IPS DF 6.9 (cell line): ENCODE measurements at regions not wholly inside any gene's neighbourhood (a gene's known extent, or its start where the extent isn't known, plus 50 kb on each side); places are given as distances from the start of the nearest gene placed in this dataset.

Experiments
- DNase-seq: peaks from one replicate; pipeline ENCODE4 v3.0.0-alpha.2; 2013; ENCODE audit warnings: low read depth, low spot score
- H3K27ac ChIP-seq: one replicate; pipeline ENCODE4 v1.5.1; 2013; ENCODE audit warnings: low read length, control low read depth
- H3K27me3 ChIP-seq: 2 replicates; pipeline ENCODE4 v1.6.1; 2013; ENCODE audit warnings: mild to moderate bottlenecking, low read length; ENCODE audit not compliant: control insufficient read depth, insufficient read depth
- H3K36me3 ChIP-seq: 2 replicates; pipeline ENCODE4 v1.6.1; 2013; ENCODE audit warnings: low read length; ENCODE audit not compliant: control insufficient read depth, insufficient read depth
- H3K4me1 ChIP-seq: 2 replicates; pipeline ENCODE4 v1.6.1; 2013; ENCODE audit warnings: low read length; ENCODE audit not compliant: control insufficient read depth, insufficient read depth
- H3K4me3 ChIP-seq: 2 replicates; pipeline ENCODE4 v1.5.1; 2013; ENCODE audit warnings: mild to moderate bottlenecking, low read length
- H3K9me3 ChIP-seq: 2 replicates; pipeline ENCODE4 v1.6.1; 2013; ENCODE audit warnings: low read length, inconsistent platforms; ENCODE audit not compliant: control insufficient read depth, insufficient read depth
- WGBS: extraction: QIAGEN DNeasy Blood & Tissue Kit; methylation state at CpG from one replicate; pipeline ENCODE4 v1.1.7; 2013; ENCODE audit warnings: mixed read lengths, missing lambda C conversion rate; ENCODE audit not compliant: insufficient read length, insufficient coverage; 5-methylcytosine and 5-hydroxymethylcytosine counted together

DNA sequence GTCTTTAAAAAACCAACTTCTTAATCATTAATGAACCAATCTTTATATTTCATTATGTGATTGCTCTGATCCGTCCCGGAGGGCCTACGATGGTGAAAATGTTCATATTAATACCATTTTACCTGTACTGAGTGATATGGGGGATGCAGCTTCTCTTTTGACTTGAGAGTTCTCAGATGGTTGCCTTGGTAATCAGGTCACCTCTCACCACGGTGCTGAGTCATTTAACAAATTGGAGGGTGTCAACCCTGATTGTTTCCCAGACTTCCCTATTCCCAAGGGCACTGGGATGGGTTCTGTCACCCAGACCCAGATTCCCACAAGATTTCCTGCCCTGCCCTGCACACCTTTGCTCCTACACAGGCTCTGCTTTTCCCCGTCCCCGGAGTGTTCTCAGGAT lies 128.5 kb upstream of the TMTC4 start:
- DNase-seq = no peak
- H3K9me3 ChIP-seq = no peaks in the 10 kb centered on the region
- no peak overlapping the region for H3K27ac ChIP-seq
- H3K4me1 ChIP-seq = no peaks in the 10 kb centered on the region
- no peak overlapping the region for H3K4me3 ChIP-seq
- WGBS = no CpG with 5 or more reads among the region's 6 CpGs
- no peaks in the 10 kb centered on the region for H3K36me3 ChIP-seq
- H3K27me3 ChIP-seq = no peaks in the 10 kb centered on the region

DNA sequence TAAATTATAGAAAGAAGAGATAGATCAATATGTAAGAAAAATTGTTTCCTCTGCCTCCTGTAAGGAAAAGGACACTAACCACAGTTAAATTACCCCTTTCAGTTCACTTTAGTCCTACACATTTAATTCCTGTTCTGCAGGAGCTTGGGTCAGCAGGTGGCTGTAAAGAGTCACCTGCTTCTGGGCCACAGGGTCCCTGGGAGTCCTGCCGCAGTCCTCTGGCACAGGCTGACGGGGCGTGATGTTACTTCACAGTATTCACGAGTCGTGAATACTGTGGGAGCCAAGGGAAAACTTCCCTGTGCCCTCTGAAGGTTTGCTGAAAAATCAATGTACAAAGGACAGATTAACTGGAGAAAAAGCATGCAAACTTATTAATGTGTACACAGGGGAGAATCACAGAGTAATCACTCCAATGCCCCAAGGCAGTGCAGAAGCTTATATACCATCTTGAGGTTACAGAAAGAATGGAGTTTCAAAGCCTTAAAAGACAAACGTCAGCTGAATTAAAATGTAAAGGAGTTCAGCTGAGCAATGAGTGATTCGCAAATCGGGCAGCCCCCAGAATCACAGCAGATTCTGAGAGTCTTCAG lies 125.8 kb upstream of the TMTC4 start:
- H3K4me1 ChIP-seq = no peaks in the 10 kb centered on the region
- no peak overlapping the region for H3K27ac ChIP-seq
- no peaks in the 10 kb centered on the region for H3K27me3 ChIP-seq
- no peaks in the 10 kb centered on the region for H3K9me3 ChIP-seq
- no peak overlapping the region for H3K4me3 ChIP-seq
- H3K36me3 ChIP-seq = no peaks in the 10 kb centered on the region
- DNase-seq = no peak
- WGBS = no CpG with 5 or more reads among the region's 8 CpGs

DNA sequence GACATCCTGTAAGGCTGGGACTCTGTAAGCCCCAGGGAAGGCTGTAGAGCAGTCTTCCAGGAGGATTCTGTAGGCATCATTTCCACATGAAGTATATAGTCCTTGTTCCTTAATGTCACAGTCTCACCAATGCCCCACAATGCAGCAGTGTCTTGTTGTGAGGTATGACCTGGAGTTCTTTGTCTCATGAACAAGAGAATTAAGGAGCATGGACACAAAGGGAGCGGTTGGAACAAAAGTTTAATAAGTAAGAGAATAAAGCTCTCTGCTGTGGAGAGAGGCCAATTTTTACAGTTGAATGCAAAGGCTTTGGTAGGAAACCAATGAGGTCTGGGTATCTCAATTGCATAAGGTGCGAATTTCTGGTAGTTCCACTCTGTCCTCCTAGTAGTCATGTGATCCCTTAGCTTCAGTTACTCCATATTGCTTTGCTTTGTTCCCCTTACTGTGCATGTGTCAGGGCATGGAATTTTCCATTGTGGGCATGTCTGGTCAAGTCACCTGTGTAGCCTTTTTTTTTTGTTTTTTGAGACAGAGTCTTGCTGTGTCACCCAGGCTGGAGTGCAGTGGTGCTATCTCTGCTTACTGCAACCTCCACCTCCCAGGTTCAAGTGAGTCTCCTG lies 124.3 kb upstream of the TMTC4 start:
- Histone ChIP-seq H3K36me3 (no peaks in the 10 kb centered on the region), H3K27me3 (no peaks in the 10 kb centered on the region), H3K4me1 (no peaks in the 10 kb centered on the region), H3K9me3 (no peaks in the 10 kb centered on the region), H3K4me3 (no peak overlapping the region), H3K27ac (no peak overlapping the region)
- no peak for DNase-seq
- no CpG with 5 or more reads among the region's 2 CpGs for WGBS

DNA sequence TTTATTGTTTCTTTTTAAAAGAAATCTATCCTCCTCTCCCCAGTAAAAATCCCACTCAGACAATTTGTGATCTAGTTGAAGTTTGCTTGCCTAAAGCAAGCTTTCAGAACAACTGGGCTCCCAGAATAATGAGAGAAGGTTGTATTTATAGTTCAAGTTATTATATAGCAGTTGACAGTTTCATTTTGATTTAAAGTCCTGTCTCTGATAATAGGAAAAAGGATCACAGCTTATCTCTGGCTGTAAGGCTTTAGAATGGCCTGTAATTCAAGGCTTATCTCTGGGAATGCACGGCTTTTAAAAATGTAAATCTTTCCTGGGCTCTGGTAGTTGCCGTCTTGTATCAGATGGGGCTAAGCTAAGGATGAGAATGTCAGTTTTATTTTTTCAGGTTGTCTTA lies 123.3 kb upstream of the TMTC4 start:
- Histone ChIP-seq H3K36me3 (no peaks in the 10 kb centered on the region), H3K4me1 (no peaks in the 10 kb centered on the region), H3K27ac (no peak overlapping the region), H3K27me3 (no peaks in the 10 kb centered on the region), H3K9me3 (no peaks in the 10 kb centered on the region), H3K4me3 (no peak overlapping the region)
- no CpG with 5 or more reads among the region's 2 CpGs for WGBS
- no peak for DNase-seq

DNA sequence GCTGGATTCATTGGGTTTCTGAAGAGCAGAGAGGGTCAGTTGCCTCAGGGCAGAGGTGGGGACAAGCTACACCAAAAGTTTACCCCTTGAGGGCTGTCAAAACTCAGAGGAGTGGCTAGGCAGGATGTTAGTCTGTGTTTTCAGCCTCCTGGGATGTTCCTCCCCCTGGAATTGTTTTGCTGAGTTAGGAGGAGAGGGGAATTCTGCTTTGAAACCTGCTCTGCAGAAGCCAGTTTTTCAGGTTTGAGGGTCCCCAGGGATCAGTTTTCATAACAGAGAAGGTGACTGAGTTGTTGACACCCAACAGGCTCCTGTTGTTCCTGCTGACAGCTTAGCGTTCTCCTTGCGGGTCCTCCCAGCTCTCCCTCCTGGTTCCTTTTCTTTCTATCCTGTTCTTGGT lies 121.9 kb upstream of the TMTC4 start:
- no peaks in the 10 kb centered on the region for H3K4me1 ChIP-seq
- H3K36me3 ChIP-seq = no peaks in the 10 kb centered on the region
- H3K27me3 ChIP-seq = no peaks in the 10 kb centered on the region
- DNase-seq = no peak
- no peaks in the 10 kb centered on the region; the same call in 1 of the 2 replicates for H3K9me3 ChIP-seq
- H3K27ac ChIP-seq = no peak overlapping the region
- WGBS = no CpG with 5 or more reads among the region's 2 CpGs
- no peak overlapping the region for H3K4me3 ChIP-seq

DNA sequence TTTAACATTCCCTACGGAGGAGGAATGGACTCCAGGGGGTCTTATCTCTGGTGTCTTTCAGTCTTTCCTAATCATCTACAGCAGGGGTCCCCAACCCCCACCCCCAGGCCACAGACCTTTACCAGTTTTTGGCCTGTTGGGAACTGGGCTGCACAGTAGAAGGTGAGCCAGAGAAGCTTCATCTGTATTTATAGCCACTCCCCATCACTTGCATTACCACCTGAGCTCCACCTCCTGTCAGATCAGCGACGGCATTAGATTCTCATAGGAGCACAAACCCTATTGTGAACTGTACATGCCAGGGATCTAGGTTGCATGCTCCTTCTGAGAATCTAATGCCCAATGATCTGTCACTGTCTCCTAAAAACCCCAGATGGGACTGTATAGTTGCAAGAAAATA lies 120.0 kb upstream of the TMTC4 start:
- H3K4me1 ChIP-seq = no peaks in the 10 kb centered on the region
- no CpG with 5 or more reads among the region's 3 CpGs for WGBS
- no peak overlapping the region for H3K4me3 ChIP-seq
- H3K9me3 ChIP-seq = no peaks in the 10 kb centered on the region; the same call in 1 of the 2 replicates
- no peak for DNase-seq
- no peak overlapping the region for H3K27ac ChIP-seq
- no peaks in the 10 kb centered on the region for H3K36me3 ChIP-seq
- H3K27me3 ChIP-seq = no peaks in the 10 kb centered on the region

DNA sequence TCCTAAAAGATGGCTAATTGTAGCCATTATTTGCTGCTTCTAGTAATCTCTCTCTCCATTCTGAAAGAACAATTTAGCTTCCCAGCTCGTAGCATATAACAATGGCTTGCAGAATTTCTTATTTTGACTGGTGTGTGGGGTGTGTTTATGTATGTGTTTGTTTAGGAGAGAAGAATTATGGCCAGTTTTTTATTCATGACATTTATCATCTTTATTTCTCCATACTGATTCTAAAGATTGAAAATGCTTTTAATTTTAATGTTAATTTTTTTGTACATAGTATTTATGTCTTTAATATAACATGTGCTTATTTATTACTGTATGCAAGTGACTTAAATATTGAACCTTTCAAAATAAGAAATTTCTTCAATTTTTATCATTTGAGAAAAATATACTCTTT lies 115.8 kb upstream of the TMTC4 start:
- DNase-seq = no peak
- no peak overlapping the region for H3K4me3 ChIP-seq
- H3K9me3 ChIP-seq = peaks cover 2% of the 10 kb centered on the region
- no peak overlapping the region for H3K27ac ChIP-seq
- WGBS = no CpG with 5 or more reads among the region's 1 CpG
- H3K36me3 ChIP-seq = no peaks in the 10 kb centered on the region
- no peaks in the 10 kb centered on the region for H3K4me1 ChIP-seq
- H3K27me3 ChIP-seq = no peaks in the 10 kb centered on the region

DNA sequence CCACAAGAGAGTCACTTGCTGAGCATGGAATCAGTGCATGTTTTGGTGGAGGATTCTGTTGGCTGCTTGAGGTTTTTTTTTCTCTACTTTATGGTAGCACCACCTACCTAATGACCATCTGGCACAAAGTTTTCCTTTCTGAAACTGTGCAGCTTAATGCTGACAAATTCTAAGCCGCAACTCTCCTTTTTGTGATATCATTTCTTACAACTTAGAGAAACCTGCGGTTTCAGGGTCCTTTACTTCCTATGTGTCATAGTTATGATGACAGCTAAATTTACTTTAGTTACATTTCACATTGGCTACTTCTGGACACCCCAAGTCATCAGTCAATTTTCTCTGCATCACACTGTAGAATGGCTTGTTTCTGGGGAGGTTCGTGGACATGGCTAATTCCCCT lies 115.4 kb upstream of the TMTC4 start:
- Histone ChIP-seq H3K27me3 (no peaks in the 10 kb centered on the region), H3K27ac (no peak overlapping the region), H3K4me3 (no peak overlapping the region), H3K9me3 (peaks cover 2% of the 10 kb centered on the region), H3K4me1 (no peaks in the 10 kb centered on the region), H3K36me3 (no peaks in the 10 kb centered on the region)
- no CpG with 5 or more reads among the region's 3 CpGs for WGBS
- no peak for DNase-seq

DNA sequence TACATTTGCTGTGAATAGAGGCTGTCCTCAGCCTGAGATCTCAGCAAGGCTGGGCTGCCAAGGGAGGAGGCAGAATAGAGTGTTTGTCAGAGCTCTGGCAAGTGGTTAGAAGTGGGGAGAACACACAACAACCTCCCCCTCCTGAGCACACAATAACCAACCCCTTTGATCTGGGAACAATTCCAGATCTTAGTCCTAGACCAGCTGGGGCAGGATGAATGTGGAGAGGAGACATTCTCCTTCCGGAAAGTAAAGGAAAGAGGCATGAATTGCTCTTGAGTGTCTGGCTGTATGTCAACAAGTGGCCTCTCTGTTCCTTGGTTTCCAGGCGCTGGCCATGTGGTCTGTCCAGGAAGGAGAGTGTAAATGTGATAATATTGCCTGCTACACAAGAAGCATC lies 114.9 kb upstream of the TMTC4 start:
- DNase-seq = no peak
- no CpG with 5 or more reads among the region's 2 CpGs for WGBS
- no peak overlapping the region for H3K27ac ChIP-seq

DNA sequence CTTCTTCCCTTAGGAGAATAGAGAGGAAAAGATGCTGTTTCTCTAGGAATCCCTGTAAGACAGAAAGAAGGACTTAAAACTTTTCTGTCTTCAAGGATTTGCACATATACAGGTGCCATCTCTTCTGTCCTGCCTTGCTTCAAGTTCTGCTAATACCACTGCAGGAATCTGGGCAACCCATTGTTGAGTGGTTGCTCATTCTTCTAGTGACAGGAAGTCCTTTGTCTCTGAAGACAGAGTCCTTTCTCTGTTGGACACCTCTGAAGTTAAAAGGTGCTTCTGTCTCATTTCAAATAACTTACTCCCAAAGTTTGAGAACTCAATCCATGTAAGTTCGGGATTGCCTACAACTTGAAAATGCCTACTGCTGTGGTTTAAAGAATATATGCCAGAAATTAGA lies 114.4 kb upstream of the TMTC4 start:
- no peak for DNase-seq
- Histone ChIP-seq H3K36me3 (no peaks in the 10 kb centered on the region), H3K9me3 (peaks cover 2% of the 10 kb centered on the region), H3K4me1 (no peaks in the 10 kb centered on the region), H3K27me3 (no peaks in the 10 kb centered on the region), H3K4me3 (no peak overlapping the region), H3K27ac (no peak overlapping the region)
- no CpG with 5 or more reads among the region's 1 CpG for WGBS

More for the DNA sequence above, 114.9 kb upstream of the TMTC4 start:
- H3K9me3 ChIP-seq = peaks cover 2% of the 10 kb centered on the region
- no peaks in the 10 kb centered on the region for H3K27me3 ChIP-seq
- no peak overlapping the region for H3K4me3 ChIP-seq
- H3K4me1 ChIP-seq = no peaks in the 10 kb centered on the region
- H3K36me3 ChIP-seq = no peaks in the 10 kb centered on the region

DNA sequence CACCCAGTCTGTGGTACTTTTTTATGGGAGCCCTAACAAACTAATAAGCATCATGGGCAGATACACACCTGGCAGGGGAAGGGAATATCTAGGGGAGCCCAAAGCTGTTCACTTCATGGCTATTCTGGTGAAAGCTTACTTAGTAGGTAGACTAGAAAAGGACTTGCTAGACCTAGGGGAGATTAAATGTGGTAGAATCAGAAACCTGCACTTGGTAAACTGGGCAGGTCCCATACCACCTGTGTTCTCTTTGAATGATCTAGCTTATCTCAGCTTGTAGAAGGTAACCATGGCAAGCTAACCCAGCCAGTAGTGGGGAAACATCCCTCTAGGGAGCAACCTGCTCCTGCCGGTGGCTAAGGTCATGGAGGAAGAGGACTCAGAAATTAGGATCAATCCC lies 113.9 kb upstream of the TMTC4 start:
- DNase-seq = no peak
- Histone ChIP-seq H3K36me3 (no peaks in the 10 kb centered on the region), H3K9me3 (peaks cover 2% of the 10 kb centered on the region), H3K27me3 (no peaks in the 10 kb centered on the region), H3K27ac (no peak overlapping the region), H3K4me3 (no peak overlapping the region), H3K4me1 (no peaks in the 10 kb centered on the region)
- no CpG with 5 or more reads among the region's 1 CpG for WGBS
